Ascending aorta (tissue), 2 donors: ENCODE measurements at regions not wholly inside any gene's neighbourhood (a gene's known extent, or its start where the extent isn't known, plus 50 kb on each side); places are given as distances from the start of the nearest gene placed in this dataset.
"Not testable (repeated sequence)": the region's sequence is repeated elsewhere in the genome, so short reads cannot be mapped to it uniquely, and the experiment has no call there.

ENCODE experiments used
- DNase-seq, 2 donors: peaks; one replicate each; pipeline ENCODE4 v3.0.0-alpha.2; 2019; ENCODE audit warnings: low spot score in 2 of 2
- H3K27ac ChIP-seq, 2 donors: fragments of 200-600 bp; sonication (generic); one replicate each; pipeline ENCODE4 v1.5.1; 2016 to 2017; ENCODE audit warnings: mild to moderate bottlenecking in 1 of 2
- H3K27me3 ChIP-seq: fragments of 200-600 bp; sonication (generic); one replicate; pipeline ENCODE4 v1.5.1; 2017
- H3K36me3 ChIP-seq, 2 donors: fragments of 200-600 bp; sonication (generic); one replicate each; pipeline ENCODE4 v1.5.1; 2016
- H3K4me1 ChIP-seq, 2 donors: fragments of 200-600 bp; sonication (generic); one replicate each; pipeline ENCODE4 v1.5.1; 2016 to 2017; ENCODE audit warnings: mild to moderate bottlenecking in 1 of 2
- H3K4me3 ChIP-seq, 2 donors: fragments of 200-600 bp; sonication (generic); one replicate each; pipeline ENCODE4 v1.5.1; 2016 to 2017; ENCODE audit warnings: mild to moderate bottlenecking in 1 of 2
- H3K9me3 ChIP-seq, 2 donors: fragments of 200-600 bp; sonication (generic); one replicate each; pipeline ENCODE4 v1.5.1; 2016
- intact Hi-C: fragments of 100-400 bp; cut with DNase I; formaldehyde crosslinking; loops from one replicate; pipeline ENCODE4 v1.15.1; 2023
- TF ChIP-seq, protein P1 (sequence below), 3 experiments: fragments of 200-600 bp in 2 of 3; fragments of 450-650 bp in 1 of 3; sonication (generic) in 2 of 3; IDR thresholded peaks; one replicate each; pipeline ENCODE4 v1.5.1; 2016 to 2019; ENCODE audit warnings: antibody characterized with exemption in 3 of 3, mild to moderate bottlenecking in 1 of 3, moderate library complexity in 1 of 3

DNA sequence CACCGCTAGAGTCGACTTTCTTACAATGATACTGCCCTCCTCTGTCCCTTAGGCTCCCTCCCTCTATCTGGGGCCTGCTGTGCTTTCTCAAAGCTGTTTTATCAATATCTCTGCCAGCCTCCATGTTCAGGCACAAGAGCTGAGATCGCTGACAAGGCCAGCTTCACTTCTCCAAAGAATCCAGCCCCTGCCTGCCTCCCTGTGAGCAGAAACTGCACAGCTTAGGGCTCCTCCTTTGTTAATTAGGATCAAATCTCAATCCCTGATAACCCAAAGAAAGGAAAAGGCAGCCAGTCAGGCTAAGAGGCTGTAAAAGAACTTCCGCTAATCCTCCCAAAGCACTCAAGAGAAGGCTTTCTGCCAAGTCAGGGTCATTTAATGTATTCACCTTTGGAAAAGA lies 616.0 kb upstream of the CDH11 start:
- H3K36me3 ChIP-seq, result no peaks in the 10 kb centered on the region
- TF ChIP-seq, protein P1, sequence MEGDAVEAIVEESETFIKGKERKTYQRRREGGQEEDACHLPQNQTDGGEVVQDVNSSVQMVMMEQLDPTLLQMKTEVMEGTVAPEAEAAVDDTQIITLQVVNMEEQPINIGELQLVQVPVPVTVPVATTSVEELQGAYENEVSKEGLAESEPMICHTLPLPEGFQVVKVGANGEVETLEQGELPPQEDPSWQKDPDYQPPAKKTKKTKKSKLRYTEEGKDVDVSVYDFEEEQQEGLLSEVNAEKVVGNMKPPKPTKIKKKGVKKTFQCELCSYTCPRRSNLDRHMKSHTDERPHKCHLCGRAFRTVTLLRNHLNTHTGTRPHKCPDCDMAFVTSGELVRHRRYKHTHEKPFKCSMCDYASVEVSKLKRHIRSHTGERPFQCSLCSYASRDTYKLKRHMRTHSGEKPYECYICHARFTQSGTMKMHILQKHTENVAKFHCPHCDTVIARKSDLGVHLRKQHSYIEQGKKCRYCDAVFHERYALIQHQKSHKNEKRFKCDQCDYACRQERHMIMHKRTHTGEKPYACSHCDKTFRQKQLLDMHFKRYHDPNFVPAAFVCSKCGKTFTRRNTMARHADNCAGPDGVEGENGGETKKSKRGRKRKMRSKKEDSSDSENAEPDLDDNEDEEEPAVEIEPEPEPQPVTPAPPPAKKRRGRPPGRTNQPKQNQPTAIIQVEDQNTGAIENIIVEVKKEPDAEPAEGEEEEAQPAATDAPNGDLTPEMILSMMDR (IDR thresholded peaks at IDR 0.05), result no peak
- H3K4me1 ChIP-seq, result no peaks in the 10 kb centered on the region
- no peaks in the 10 kb centered on the region for H3K27me3 ChIP-seq
- no peak overlapping the region for H3K4me3 ChIP-seq
- H3K9me3 ChIP-seq, result no peaks in the 10 kb centered on the region
- no peak overlapping the region for H3K27ac ChIP-seq
- intact Hi-C loops, result no loop called here
- no peak for DNase-seq

GRCh38 chr16:65735615-65736014 lies 613.8 kb upstream of the CDH11 start:
- not testable (repeated sequence) for H3K27ac ChIP-seq

DNA sequence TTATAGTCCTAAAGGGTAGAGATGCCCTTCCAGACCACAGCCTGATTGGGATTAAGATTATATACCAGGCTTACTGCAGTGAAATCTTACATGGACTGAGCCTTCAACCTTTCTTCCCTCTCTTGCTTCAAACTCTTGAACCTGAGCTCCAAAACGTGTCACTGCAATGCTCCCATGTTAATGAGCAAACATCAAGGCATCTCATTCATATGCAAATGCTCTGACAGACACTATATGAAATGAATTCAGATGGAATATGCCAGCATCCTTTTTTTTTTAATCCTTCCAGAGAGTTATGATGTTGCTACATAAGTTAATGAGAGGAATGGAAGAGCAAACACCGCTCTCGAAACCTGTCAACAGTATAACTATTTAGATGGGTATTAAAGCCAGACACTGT lies 611.9 kb upstream of the CDH11 start:
- Histone ChIP-seq H3K27ac (no peak overlapping the region), H3K4me1 (no peaks in the 10 kb centered on the region), H3K36me3 (no peaks in the 10 kb centered on the region), H3K27me3 (no peaks in the 10 kb centered on the region), H3K4me3 (no peak overlapping the region), H3K9me3 (no peaks in the 10 kb centered on the region)
- TF ChIP-seq, protein P1 (IDR thresholded peaks at IDR 0.05), result no peak
- no peak for DNase-seq
- intact Hi-C loops, result no loop called here

More at GRCh38 chr16:65735615-65736014, 613.8 kb upstream of the CDH11 start:
- H3K4me3 ChIP-seq, H3K4me1 ChIP-seq, H3K9me3 ChIP-seq, H3K27me3 ChIP-seq, intact Hi-C loops, DNase-seq, H3K36me3 ChIP-seq: not testable (repeated sequence)

DNA sequence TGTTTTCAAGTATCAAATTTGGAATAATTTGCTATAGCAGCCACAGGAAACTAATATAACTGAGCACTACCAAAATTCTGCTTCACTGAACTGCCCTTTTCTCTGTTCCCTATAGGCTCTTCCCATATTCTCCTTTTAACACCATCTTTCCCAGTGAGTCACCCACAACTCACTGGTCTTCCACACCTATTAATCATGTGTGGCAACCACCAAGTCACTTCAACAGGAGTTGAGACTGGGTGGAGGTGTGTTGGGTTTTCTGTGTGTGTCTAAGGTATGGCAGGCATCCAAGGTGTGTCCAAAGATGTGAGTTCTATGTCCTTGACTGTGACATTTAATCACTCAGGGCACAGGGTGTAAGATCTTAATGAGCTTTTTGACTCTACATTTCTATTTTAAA lies 610.0 kb upstream of the CDH11 start:
- H3K36me3 ChIP-seq, result no peaks in the 10 kb centered on the region
- intact Hi-C loops, result no loop called here
- no peaks in the 10 kb centered on the region for H3K4me1 ChIP-seq
- no peaks in the 10 kb centered on the region for H3K27me3 ChIP-seq
- H3K27ac ChIP-seq, result no peak overlapping the region
- no peaks in the 10 kb centered on the region for H3K9me3 ChIP-seq
- no peak for DNase-seq
- TF ChIP-seq, protein P1 (IDR thresholded peaks at IDR 0.05), result no peak
- H3K4me3 ChIP-seq, result no peak overlapping the region

- Histone ChIP-seq H3K27me3 (no peaks in the 10 kb centered on the region), H3K27ac (no peak overlapping the region), H3K9me3 (no peaks in the 10 kb centered on the region), H3K4me1 (peaks cover 0 to 3% of the 10 kb centered on the region in 2 donors), H3K4me3 (no peak overlapping the region), H3K36me3 (no peaks in the 10 kb centered on the region)
- TF ChIP-seq, protein P1 (IDR thresholded peaks at IDR 0.05), result no peak
- intact Hi-C loops, result no loop called here
- DNase-seq, result no peak
These were observed 606.8 kb upstream of the CDH11 start for GRCh38 chr16:65728652-65729051.

GRCh38 chr16:65728167-65728566 lies 606.3 kb upstream of the CDH11 start:
- no peaks in the 10 kb centered on the region for H3K36me3 ChIP-seq
- no peaks in the 10 kb centered on the region for H3K27me3 ChIP-seq
- TF ChIP-seq, protein P1 (IDR thresholded peaks at IDR 0.05), result no peak
- no peak overlapping the region for H3K27ac ChIP-seq
- no peaks in the 10 kb centered on the region for H3K9me3 ChIP-seq
- intact Hi-C loops, result no loop called here
- no peak overlapping the region for H3K4me3 ChIP-seq
- DNase-seq, result no peak
- peaks cover 0 to 3% of the 10 kb centered on the region in 2 donors for H3K4me1 ChIP-seq
